Lower leg skin (tissue), 3 donors: ENCODE measurements at regions not wholly inside any gene's neighbourhood (a gene's known extent, or its start where the extent isn't known, plus 50 kb on each side); places are given as distances from the start of the nearest gene placed in this dataset.

Experiments
- POLR2A ChIP-seq, 2 donors: fragments of 450-650 bp; IDR thresholded peaks; one replicate each; pipeline ENCODE4 v1.6.1; 2016 to 2017; ENCODE audit warnings: antibody characterized with exemption in 2 of 2, mild to moderate bottlenecking in 1 of 2, moderate library complexity in 1 of 2
- TF ChIP-seq, protein P1 (sequence below), 3 donors: fragments of 450-650 bp; IDR thresholded peaks; one replicate each; pipeline ENCODE4 v1.5.1; 2016; ENCODE audit warnings: antibody characterized with exemption in 3 of 3, mild to moderate bottlenecking in 3 of 3, moderate library complexity in 2 of 3

DNA sequence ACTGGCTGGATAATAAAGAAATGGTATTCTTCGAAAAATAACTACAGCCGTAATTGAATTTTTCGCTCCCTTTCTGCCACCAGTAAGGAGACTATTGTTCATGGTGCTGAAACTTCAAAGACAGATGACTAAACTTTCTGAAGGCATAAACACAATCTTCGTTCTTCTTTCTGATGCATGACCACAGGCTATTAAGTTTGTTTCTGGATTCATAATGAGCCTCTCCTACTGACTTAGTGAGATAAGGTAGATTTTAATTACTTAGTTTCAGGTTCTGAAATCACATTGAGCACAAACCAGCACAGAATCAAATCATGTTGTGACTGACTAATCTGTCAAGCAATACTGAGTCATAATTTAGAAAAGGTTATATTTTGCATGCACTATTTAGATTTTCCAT, 441.8 kb upstream of the CCNG1 start:
- TF ChIP-seq, protein P1, sequence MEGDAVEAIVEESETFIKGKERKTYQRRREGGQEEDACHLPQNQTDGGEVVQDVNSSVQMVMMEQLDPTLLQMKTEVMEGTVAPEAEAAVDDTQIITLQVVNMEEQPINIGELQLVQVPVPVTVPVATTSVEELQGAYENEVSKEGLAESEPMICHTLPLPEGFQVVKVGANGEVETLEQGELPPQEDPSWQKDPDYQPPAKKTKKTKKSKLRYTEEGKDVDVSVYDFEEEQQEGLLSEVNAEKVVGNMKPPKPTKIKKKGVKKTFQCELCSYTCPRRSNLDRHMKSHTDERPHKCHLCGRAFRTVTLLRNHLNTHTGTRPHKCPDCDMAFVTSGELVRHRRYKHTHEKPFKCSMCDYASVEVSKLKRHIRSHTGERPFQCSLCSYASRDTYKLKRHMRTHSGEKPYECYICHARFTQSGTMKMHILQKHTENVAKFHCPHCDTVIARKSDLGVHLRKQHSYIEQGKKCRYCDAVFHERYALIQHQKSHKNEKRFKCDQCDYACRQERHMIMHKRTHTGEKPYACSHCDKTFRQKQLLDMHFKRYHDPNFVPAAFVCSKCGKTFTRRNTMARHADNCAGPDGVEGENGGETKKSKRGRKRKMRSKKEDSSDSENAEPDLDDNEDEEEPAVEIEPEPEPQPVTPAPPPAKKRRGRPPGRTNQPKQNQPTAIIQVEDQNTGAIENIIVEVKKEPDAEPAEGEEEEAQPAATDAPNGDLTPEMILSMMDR (IDR thresholded peaks at IDR 0.05): no peak
- no peak for TF ChIP-seq POLR2A (IDR thresholded peaks at IDR 0.05)
